ENCODE measurements at regions not wholly inside any gene's neighbourhood (a gene's known extent, or its start where the extent isn't known, plus 50 kb on each side); places are given as distances from the start of the nearest gene placed in this dataset.

DNA sequence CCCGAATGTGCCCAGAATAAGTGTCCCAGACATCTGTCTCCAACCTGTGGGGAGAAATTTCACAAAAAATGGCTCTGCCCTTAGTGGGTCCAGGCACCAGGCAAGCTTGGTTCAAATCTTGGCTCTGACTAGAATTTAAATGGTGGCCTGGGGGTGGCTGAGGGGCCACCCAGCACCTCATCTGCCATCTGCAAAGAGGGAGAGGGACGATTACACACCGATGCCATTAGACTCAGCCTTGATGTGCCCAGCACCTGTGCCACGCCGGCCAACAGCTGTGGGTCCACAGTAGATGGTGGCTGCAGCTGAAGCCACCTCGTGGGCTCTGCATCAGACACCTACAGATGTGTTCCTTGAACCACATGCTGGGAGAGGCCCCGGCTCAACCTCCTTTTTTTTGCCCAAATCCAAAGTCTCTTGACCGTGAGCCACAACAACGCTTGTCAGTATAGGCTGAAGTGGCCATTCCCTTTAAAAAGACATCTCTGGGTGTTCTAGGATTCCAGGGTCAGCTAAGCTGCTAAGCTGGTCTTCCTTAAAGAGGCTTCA is 222.0 kb upstream of the RAB6C start:
- no peaks in the 10 kb centered on the region for H3K4me1 ChIP-seq (ENCODE audit: insufficient read depth, low read length)
- H3K36me3 ChIP-seq (replicated peaks in 1 of 2; ENCODE audit: control insufficient read depth in 1 of 2, insufficient read depth in 2 of 2, low read length in 2 of 2): no peaks in the 10 kb centered on the region
- H3K9me3 ChIP-seq (ENCODE audit: low read length): no peaks in the 10 kb centered on the region
- H3K4me3 ChIP-seq (replicated peaks in 1 of 3; ENCODE audit: insufficient read depth in 1 of 3, low read depth in 2 of 3, low read length in 3 of 3): no peak overlapping the region
- no peak for DNase-seq (ENCODE audit: low spot score)
- ChIA-PET POLR2A (no interaction called here), CTCF (ENCODE audit: low intra/inter-chr PET ratio, low total read pairs) (no interaction called here)
- peaks cover 6 to 59% of the 10 kb centered on the region in 2 experiments; a peak in 4 of 5 replicates for H3K27me3 ChIP-seq (ENCODE audit: control insufficient read depth in 1 of 2, insufficient read depth in 2 of 2, low read length in 2 of 2)
- no peak overlapping the region for H2AFZ ChIP-seq (ENCODE audit: low read length)
- ATAC-seq: no peak
- in situ Hi-C loops (cut with HindIII; ENCODE audit: extremely low pct_ligation_motif_present, low pct_unique_long_range_greater_than_20kb): no loop called here
- no peak overlapping the region for H3K4me2 ChIP-seq (ENCODE audit: low read depth, low read length)
- FAIRE-seq: no peak
- 37% methylated on average over 9 of the region's 9 CpGs for WGBS (ENCODE audit: low lambda C conversion rate)
- BruUV-seq (replicated peaks): no TSS peak
- no peaks in the 10 kb centered on the region for H3K79me2 ChIP-seq (ENCODE audit: insufficient read depth, low read length)
- no peak overlapping the region for H3K9ac ChIP-seq (ENCODE audit: insufficient read depth, low read depth, low read length)
- intact Hi-C loops (cut with micrococcal nuclease; ENCODE audit: unreplicated experiment): no loop called here
- no peak overlapping the region for H3K27ac ChIP-seq (ENCODE audit: extremely low read length, insufficient read depth, low read length)
- no peaks in the 10 kb centered on the region for H4K20me1 ChIP-seq (ENCODE audit: insufficient read depth, low read length)
- no peak for TF ChIP-seq ZNF83 (CRISPR knock-in tag; IDR thresholded peaks at IDR 0.05; ENCODE audit: borderline replicate concordance)
- TF ChIP-seq, protein P1, sequence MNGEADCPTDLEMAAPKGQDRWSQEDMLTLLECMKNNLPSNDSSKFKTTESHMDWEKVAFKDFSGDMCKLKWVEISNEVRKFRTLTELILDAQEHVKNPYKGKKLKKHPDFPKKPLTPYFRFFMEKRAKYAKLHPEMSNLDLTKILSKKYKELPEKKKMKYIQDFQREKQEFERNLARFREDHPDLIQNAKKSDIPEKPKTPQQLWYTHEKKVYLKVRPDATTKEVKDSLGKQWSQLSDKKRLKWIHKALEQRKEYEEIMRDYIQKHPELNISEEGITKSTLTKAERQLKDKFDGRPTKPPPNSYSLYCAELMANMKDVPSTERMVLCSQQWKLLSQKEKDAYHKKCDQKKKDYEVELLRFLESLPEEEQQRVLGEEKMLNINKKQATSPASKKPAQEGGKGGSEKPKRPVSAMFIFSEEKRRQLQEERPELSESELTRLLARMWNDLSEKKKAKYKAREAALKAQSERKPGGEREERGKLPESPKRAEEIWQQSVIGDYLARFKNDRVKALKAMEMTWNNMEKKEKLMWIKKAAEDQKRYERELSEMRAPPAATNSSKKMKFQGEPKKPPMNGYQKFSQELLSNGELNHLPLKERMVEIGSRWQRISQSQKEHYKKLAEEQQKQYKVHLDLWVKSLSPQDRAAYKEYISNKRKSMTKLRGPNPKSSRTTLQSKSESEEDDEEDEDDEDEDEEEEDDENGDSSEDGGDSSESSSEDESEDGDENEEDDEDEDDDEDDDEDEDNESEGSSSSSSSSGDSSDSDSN (CRISPR knock-in tag; IDR thresholded peaks at IDR 0.05): no peak
- TF ChIP-seq, protein P2, sequence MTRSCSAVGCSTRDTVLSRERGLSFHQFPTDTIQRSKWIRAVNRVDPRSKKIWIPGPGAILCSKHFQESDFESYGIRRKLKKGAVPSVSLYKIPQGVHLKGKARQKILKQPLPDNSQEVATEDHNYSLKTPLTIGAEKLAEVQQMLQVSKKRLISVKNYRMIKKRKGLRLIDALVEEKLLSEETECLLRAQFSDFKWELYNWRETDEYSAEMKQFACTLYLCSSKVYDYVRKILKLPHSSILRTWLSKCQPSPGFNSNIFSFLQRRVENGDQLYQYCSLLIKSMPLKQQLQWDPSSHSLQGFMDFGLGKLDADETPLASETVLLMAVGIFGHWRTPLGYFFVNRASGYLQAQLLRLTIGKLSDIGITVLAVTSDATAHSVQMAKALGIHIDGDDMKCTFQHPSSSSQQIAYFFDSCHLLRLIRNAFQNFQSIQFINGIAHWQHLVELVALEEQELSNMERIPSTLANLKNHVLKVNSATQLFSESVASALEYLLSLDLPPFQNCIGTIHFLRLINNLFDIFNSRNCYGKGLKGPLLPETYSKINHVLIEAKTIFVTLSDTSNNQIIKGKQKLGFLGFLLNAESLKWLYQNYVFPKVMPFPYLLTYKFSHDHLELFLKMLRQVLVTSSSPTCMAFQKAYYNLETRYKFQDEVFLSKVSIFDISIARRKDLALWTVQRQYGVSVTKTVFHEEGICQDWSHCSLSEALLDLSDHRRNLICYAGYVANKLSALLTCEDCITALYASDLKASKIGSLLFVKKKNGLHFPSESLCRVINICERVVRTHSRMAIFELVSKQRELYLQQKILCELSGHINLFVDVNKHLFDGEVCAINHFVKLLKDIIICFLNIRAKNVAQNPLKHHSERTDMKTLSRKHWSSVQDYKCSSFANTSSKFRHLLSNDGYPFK (CRISPR knock-in tag; IDR thresholded peaks at IDR 0.05; ENCODE audit: borderline replicate concordance): no peak
- TF ChIP-seq TEF (CRISPR knock-in tag; IDR thresholded peaks at IDR 0.05): no peak
- TF ChIP-seq CBX2 (IDR thresholded peaks at IDR 0.05; ENCODE audit: low read depth, low read length): no peak
- no peak for TF ChIP-seq CBX2 (CRISPR knock-in tag; IDR thresholded peaks at IDR 0.05; ENCODE audit: low read depth)
- TF ChIP-seq CC2D1A (CRISPR knock-in tag; IDR thresholded peaks at IDR 0.05): no peak
- TF ChIP-seq ARID2 (CRISPR knock-in tag; IDR thresholded peaks at IDR 0.05; ENCODE audit: borderline replicate concordance): no peak
- no peak for TF ChIP-seq MTF1 (CRISPR knock-in tag; IDR thresholded peaks at IDR 0.05)
- TF ChIP-seq HNF1A (IDR thresholded peaks at IDR 0.05; ENCODE audit: low read depth): no peak
- TF ChIP-seq HNF1A (CRISPR knock-in tag; IDR thresholded peaks at IDR 0.05; ENCODE audit: borderline replicate concordance): no peak
- TF ChIP-seq ZNF10 (CRISPR knock-in tag; IDR thresholded peaks at IDR 0.05; ENCODE audit: borderline replicate concordance, low read depth): no peak
- no peak for TF ChIP-seq SNAPC5 (CRISPR knock-in tag; IDR thresholded peaks at IDR 0.05; ENCODE audit: borderline replicate concordance)
- TF ChIP-seq ZNF30 (CRISPR knock-in tag; IDR thresholded peaks at IDR 0.05): no peak
- TF ChIP-seq ZNF44 (CRISPR knock-in tag; IDR thresholded peaks at IDR 0.05): no peak
